ENCODE measurements at regions not wholly inside any gene's neighbourhood (a gene's known extent, or its start where the extent isn't known, plus 50 kb on each side); places are given as distances from the start of the nearest gene placed in this dataset.

DNA sequence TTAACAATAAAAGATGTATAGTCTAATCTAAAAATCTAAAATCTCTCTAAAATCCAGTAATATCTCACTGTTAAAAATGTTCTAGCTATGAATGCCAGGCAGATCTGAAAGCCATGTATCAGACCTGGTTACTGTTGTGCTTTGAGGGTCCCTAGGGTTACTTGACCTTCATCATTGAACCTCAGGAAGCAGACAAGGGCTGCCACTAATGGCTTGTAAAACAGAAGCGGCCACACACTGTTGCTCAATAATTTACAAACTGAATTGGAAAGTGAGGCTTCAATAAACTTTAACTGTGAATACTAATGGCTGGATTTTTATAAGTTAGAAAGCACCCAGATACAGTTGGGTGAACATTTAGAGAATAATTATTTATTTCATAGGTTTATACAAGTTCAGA is 198.0 kb upstream of the RPS23 start:
- Histone ChIP-seq H3K4me3 (ENCODE audit: low read depth in 2 of 2, low read length in 2 of 2) (no peak overlapping the region), H3K27ac (ENCODE audit: low read length) (no peak overlapping the region), H3K36me3 (ENCODE audit: control insufficient read depth, insufficient read depth, low read length) (no peaks in the 10 kb centered on the region), H3K9me3 (ENCODE audit: control insufficient read depth, insufficient read depth, low read depth, low read length) (no peaks in the 10 kb centered on the region), H3K4me1 (ENCODE audit: control insufficient read depth, insufficient read depth, low read length) (no peaks in the 10 kb centered on the region), H3K27me3 (ENCODE audit: control insufficient read depth, insufficient read depth, low read length) (peaks cover 3% of the 10 kb centered on the region; the same call in 1 of the 2 replicates)
- ATAC-seq (no peak), DNase-seq (ENCODE audit: low read depth, low spot score) (no peak)
- in situ Hi-C loops (cut with HindIII; ENCODE audit: low pct_unique_long_range_greater_than_20kb, low sequenced_read_pairs) (no loop called here), intact Hi-C loops (cut with micrococcal nuclease; ENCODE audit: unreplicated experiment) (no loop called here)
- POLR2A ChIA-PET: no interaction called here
- BruUV-seq (replicated peaks): no TSS peak
- TF ChIP-seq, protein P1, sequence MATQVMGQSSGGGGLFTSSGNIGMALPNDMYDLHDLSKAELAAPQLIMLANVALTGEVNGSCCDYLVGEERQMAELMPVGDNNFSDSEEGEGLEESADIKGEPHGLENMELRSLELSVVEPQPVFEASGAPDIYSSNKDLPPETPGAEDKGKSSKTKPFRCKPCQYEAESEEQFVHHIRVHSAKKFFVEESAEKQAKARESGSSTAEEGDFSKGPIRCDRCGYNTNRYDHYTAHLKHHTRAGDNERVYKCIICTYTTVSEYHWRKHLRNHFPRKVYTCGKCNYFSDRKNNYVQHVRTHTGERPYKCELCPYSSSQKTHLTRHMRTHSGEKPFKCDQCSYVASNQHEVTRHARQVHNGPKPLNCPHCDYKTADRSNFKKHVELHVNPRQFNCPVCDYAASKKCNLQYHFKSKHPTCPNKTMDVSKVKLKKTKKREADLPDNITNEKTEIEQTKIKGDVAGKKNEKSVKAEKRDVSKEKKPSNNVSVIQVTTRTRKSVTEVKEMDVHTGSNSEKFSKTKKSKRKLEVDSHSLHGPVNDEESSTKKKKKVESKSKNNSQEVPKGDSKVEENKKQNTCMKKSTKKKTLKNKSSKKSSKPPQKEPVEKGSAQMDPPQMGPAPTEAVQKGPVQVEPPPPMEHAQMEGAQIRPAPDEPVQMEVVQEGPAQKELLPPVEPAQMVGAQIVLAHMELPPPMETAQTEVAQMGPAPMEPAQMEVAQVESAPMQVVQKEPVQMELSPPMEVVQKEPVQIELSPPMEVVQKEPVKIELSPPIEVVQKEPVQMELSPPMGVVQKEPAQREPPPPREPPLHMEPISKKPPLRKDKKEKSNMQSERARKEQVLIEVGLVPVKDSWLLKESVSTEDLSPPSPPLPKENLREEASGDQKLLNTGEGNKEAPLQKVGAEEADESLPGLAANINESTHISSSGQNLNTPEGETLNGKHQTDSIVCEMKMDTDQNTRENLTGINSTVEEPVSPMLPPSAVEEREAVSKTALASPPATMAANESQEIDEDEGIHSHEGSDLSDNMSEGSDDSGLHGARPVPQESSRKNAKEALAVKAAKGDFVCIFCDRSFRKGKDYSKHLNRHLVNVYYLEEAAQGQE (IDR thresholded peaks at IDR 0.05; ENCODE audit: insufficient read depth in 1 of 2, low read depth in 2 of 2, low read length in 1 of 2): no peak
- TF ChIP-seq TCF7L2 (IDR thresholded peaks at IDR 0.05; ENCODE audit: low read depth, low read length): no peak
- no peak for TF ChIP-seq SIN3A (IDR thresholded peaks at IDR 0.05; ENCODE audit: borderline replicate concordance, insufficient read depth, low read depth, low read length)
- TF ChIP-seq POLR2AphosphoS5 (IDR thresholded peaks at IDR 0.05; ENCODE audit: low read depth, low read length): no peak
- TF ChIP-seq, protein P2, sequence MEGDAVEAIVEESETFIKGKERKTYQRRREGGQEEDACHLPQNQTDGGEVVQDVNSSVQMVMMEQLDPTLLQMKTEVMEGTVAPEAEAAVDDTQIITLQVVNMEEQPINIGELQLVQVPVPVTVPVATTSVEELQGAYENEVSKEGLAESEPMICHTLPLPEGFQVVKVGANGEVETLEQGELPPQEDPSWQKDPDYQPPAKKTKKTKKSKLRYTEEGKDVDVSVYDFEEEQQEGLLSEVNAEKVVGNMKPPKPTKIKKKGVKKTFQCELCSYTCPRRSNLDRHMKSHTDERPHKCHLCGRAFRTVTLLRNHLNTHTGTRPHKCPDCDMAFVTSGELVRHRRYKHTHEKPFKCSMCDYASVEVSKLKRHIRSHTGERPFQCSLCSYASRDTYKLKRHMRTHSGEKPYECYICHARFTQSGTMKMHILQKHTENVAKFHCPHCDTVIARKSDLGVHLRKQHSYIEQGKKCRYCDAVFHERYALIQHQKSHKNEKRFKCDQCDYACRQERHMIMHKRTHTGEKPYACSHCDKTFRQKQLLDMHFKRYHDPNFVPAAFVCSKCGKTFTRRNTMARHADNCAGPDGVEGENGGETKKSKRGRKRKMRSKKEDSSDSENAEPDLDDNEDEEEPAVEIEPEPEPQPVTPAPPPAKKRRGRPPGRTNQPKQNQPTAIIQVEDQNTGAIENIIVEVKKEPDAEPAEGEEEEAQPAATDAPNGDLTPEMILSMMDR (IDR thresholded peaks at IDR 0.05): no peak
- CTCF ChIA-PET: no interaction called here

DNA sequence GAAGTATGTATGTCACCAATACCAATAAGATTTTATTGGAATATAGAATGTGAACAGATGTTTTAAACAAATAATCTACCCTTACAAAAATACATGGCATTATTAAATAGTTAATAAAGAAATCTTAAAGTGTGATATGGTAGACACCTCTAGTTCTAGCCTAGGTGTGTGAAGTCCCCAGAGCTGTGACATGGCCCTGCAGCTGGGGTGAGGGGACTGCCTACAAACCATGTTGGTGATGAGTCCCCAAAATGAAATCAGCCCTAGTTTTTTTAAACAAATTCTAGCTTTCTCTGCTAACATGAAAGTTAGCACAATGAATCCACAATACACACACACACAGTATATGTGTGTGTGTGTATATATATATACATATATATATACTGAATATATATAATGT is 195.1 kb upstream of the RPS23 start:
- H3K4me1 ChIP-seq (ENCODE audit: control insufficient read depth, insufficient read depth, low read length): no peaks in the 10 kb centered on the region
- BruUV-seq (replicated peaks): no TSS peak
- H3K9me3 ChIP-seq (ENCODE audit: control insufficient read depth, insufficient read depth, low read depth, low read length): no peaks in the 10 kb centered on the region
- no peaks in the 10 kb centered on the region for H3K36me3 ChIP-seq (ENCODE audit: control insufficient read depth, insufficient read depth, low read length)
- no peak overlapping the region for H3K27ac ChIP-seq (ENCODE audit: low read length)
- no peak overlapping the region for H3K4me3 ChIP-seq (ENCODE audit: low read depth in 2 of 2, low read length in 2 of 2)
- CTCF ChIA-PET: no interaction called here
- ATAC-seq (no peak), DNase-seq (ENCODE audit: low read depth, low spot score) (no peak)
- in situ Hi-C loops (cut with HindIII; ENCODE audit: low pct_unique_long_range_greater_than_20kb, low sequenced_read_pairs) (no loop called here), intact Hi-C loops (cut with micrococcal nuclease; ENCODE audit: unreplicated experiment) (no loop called here)
- POLR2A ChIA-PET: no interaction called here
- no peak for TF ChIP-seq SIN3A (IDR thresholded peaks at IDR 0.05; ENCODE audit: borderline replicate concordance, insufficient read depth, low read depth, low read length)
- TF ChIP-seq, protein P2 (IDR thresholded peaks at IDR 0.05): no peak
- no peak for TF ChIP-seq TCF7L2 (IDR thresholded peaks at IDR 0.05; ENCODE audit: low read depth, low read length)
- TF ChIP-seq, protein P1 (IDR thresholded peaks at IDR 0.05; ENCODE audit: insufficient read depth in 1 of 2, low read depth in 2 of 2, low read length in 1 of 2): no peak
- TF ChIP-seq POLR2AphosphoS5 (IDR thresholded peaks at IDR 0.05; ENCODE audit: low read depth, low read length): no peak
- no peaks in the 10 kb centered on the region for H3K27me3 ChIP-seq (ENCODE audit: control insufficient read depth, insufficient read depth, low read length)
